ENCODE measurements at regions not wholly inside any gene's neighbourhood (a gene's known extent, or its start where the extent isn't known, plus 50 kb on each side); places are given as distances from the start of the nearest gene placed in this dataset.

DNA sequence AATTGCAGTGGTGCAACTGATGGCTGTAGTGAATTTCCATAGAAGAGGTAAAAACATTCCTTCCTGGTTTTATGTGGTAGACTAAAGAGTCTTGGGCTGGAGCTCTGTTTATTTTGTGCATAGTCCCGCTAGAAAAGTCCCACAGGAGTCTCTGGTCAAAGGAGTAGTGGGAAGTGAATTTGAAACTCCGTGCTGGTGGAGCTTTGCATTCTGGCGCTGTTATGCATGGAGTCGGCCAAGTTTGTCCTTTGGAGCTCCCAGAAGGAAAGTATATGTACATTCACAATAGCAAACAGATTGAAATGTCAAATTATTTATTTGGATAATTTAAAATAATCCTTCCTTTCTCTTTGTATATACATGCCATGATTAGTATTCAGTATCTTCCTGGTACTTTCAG, 296.5 kb downstream of the LMO7 start:
- TF ChIP-seq, protein P1, sequence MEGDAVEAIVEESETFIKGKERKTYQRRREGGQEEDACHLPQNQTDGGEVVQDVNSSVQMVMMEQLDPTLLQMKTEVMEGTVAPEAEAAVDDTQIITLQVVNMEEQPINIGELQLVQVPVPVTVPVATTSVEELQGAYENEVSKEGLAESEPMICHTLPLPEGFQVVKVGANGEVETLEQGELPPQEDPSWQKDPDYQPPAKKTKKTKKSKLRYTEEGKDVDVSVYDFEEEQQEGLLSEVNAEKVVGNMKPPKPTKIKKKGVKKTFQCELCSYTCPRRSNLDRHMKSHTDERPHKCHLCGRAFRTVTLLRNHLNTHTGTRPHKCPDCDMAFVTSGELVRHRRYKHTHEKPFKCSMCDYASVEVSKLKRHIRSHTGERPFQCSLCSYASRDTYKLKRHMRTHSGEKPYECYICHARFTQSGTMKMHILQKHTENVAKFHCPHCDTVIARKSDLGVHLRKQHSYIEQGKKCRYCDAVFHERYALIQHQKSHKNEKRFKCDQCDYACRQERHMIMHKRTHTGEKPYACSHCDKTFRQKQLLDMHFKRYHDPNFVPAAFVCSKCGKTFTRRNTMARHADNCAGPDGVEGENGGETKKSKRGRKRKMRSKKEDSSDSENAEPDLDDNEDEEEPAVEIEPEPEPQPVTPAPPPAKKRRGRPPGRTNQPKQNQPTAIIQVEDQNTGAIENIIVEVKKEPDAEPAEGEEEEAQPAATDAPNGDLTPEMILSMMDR (IDR thresholded peaks at IDR 0.05): no peak
- TF ChIP-seq POLR2A (IDR thresholded peaks at IDR 0.05): no peak
